GM06990 (cell line): ENCODE measurements at regions not wholly inside any gene's neighbourhood (a gene's known extent, or its start where the extent isn't known, plus 50 kb on each side); places are given as distances from the start of the nearest gene placed in this dataset.

Experiments
- DNase-seq: peaks from one replicate; pipeline ENCODE4 v3.0.0-alpha.2; 2011; ENCODE audit not compliant: insufficient read length; ENCODE audit errors: extremely low read depth
- H3K27me3 ChIP-seq: replicated peaks from 2 replicates; pipeline ENCODE4 v1.6.0; 2011; ENCODE audit warnings: low read length; ENCODE audit not compliant: control insufficient read depth, insufficient read depth
- H3K36me3 ChIP-seq: 2 replicates; pipeline ENCODE4 v1.5.1; 2011; ENCODE audit warnings: low read length; ENCODE audit not compliant: control insufficient read depth, insufficient read depth
- H3K4me3 ChIP-seq: replicated peaks from 2 replicates; pipeline ENCODE4 v1.5.1; 2011; ENCODE audit warnings: low read depth, mild to moderate bottlenecking, control low read depth, low read length
- TF ChIP-seq, protein P1 (sequence below): IDR thresholded peaks from 2 replicates; pipeline ENCODE4 v1.5.1; 2011; ENCODE audit warnings: low read length, control low read depth, mild to moderate bottlenecking, inconsistent platforms; ENCODE audit not compliant: insufficient read depth, poor library complexity, severe bottlenecking

DNA sequence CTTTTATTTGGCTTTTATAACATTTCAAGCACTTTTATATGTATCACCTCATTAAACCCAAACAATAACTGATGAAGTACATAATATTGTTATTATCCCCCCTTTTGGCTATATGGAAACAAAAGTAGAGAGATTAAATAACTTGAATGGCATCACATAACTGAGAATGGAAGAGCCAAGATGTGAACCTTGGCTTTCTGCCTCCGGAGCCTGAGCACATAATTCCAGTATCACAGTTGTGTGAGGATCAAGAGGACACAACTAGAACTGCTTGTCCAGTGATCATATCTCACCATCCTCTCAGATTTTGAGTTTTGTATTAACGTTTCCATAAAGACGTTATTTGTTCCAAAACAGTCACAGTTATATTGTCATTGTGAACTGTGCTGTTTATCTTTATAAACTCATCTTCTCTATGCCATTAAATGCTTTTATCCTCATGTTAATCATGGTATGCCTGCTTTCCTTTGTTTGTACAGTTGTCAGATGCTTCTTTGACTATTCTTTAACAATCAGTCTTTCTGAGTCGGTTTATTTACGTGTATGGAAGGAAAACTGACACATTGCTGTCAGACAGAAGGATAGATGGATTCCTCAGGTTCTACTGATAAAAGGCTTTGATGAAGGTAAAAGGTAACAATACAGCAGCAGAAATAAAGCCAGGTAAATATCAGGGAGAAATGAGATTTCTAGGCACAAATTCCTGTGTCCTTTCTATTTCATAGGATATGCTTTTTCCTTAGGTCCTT lies 92.0 kb upstream of the FAM13C start:
- TF ChIP-seq, protein P1, sequence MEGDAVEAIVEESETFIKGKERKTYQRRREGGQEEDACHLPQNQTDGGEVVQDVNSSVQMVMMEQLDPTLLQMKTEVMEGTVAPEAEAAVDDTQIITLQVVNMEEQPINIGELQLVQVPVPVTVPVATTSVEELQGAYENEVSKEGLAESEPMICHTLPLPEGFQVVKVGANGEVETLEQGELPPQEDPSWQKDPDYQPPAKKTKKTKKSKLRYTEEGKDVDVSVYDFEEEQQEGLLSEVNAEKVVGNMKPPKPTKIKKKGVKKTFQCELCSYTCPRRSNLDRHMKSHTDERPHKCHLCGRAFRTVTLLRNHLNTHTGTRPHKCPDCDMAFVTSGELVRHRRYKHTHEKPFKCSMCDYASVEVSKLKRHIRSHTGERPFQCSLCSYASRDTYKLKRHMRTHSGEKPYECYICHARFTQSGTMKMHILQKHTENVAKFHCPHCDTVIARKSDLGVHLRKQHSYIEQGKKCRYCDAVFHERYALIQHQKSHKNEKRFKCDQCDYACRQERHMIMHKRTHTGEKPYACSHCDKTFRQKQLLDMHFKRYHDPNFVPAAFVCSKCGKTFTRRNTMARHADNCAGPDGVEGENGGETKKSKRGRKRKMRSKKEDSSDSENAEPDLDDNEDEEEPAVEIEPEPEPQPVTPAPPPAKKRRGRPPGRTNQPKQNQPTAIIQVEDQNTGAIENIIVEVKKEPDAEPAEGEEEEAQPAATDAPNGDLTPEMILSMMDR = no peak
- Histone ChIP-seq H3K27me3 (no peaks in the 10 kb centered on the region), H3K4me3 (no peak overlapping the region), H3K36me3 (no peaks in the 10 kb centered on the region)
- DNase-seq = no peak

DNA sequence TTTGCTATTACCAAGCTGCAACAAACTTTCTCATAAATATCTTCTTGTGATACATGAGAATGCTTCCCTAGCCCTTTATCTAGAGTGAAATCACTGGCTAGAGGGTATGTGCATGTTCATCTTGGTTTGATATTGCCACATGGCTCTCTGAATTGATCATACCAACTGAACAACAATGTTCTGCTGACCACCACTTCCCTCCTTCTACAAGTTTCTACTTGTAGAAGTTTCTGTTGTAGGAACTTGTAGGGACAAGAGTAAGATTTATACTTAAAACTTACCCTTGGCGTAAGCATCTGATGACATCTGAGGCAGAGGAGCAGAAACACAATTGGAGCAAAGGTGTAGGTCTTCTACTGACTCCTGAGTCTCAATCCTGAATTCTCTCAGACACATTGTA lies 86.3 kb upstream of the FAM13C start:
- no peaks in the 10 kb centered on the region for H3K27me3 ChIP-seq
- TF ChIP-seq, protein P1 = no peak
- no peaks in the 10 kb centered on the region for H3K36me3 ChIP-seq
- no peak for DNase-seq
- H3K4me3 ChIP-seq = no peak overlapping the region

GRCh38 chr10:59435707-59436106 lies 73.4 kb upstream of the FAM13C start:
- Histone ChIP-seq H3K27me3 (no peaks in the 10 kb centered on the region), H3K4me3 (no peak overlapping the region), H3K36me3 (no peaks in the 10 kb centered on the region)
- no peak for DNase-seq
- TF ChIP-seq, protein P1 = no peak

DNA sequence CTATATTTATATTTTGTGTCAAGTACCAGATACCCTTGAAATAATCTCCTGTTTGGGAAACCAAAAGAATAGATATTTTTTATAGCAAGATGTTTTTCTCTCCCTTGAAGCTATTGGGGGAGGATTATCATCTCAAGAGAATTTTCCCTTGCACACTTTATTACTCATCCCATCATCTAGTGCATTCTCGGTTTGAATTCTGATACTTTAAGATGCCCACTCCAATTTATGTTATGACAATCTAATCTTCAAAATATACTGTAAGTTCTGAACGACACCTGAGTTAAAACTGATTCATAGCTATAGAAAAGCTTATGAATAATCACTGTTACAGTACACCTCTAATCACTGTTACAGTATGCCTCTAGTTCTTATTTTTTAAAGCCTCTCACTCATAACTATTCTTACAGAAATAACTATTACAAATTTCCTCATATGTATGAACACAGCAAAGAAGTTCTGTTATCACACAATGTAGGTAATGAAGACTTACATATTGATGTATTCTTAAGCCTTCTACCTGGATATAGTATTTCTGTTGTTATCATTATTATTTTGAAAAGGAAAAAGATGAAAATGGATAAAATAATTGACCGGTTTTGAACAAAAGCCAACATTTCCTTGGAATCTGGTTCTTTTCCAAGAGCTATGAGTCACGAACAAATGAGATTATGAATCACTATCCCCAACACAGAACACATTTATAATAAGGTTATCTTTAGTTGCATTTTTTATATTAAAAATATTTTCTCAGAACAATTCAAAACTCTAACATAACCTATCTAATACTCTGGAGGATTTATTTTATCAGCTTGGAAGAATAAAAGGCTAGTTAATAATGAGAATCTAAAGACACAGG lies 72.3 kb upstream of the FAM13C start:
- Histone ChIP-seq H3K4me3 (no peak overlapping the region), H3K27me3 (no peaks in the 10 kb centered on the region), H3K36me3 (no peaks in the 10 kb centered on the region)
- TF ChIP-seq, protein P1 = no peak
- no peak for DNase-seq

- no peak overlapping the region for H3K4me3 ChIP-seq
- no peak for DNase-seq
- H3K27me3 ChIP-seq = no peaks in the 10 kb centered on the region
- H3K36me3 ChIP-seq = no peaks in the 10 kb centered on the region
- TF ChIP-seq, protein P1 = no peak
Measured at GRCh38 chr10:59433720-59434428, 71.5 kb upstream of the FAM13C start.
